HG02938 (cell line): ENCODE measurements at regions not wholly inside any gene's neighbourhood (a gene's known extent, or its start where the extent isn't known, plus 50 kb on each side); places are given as distances from the start of the nearest gene placed in this dataset.
"Not testable (repeated sequence)": the region's sequence is repeated elsewhere in the genome, so short reads cannot be mapped to it uniquely, and the experiment has no call there.

Experiments
- ATAC-seq: cut with Tn5 transposase; IDR thresholded peaks from one replicate; pipeline ENCODE4 v1.9.1; 2021; ENCODE audit warnings: mild to moderate bottlenecking, moderate library complexity; ENCODE audit not compliant: unreplicated experiment

DNA sequence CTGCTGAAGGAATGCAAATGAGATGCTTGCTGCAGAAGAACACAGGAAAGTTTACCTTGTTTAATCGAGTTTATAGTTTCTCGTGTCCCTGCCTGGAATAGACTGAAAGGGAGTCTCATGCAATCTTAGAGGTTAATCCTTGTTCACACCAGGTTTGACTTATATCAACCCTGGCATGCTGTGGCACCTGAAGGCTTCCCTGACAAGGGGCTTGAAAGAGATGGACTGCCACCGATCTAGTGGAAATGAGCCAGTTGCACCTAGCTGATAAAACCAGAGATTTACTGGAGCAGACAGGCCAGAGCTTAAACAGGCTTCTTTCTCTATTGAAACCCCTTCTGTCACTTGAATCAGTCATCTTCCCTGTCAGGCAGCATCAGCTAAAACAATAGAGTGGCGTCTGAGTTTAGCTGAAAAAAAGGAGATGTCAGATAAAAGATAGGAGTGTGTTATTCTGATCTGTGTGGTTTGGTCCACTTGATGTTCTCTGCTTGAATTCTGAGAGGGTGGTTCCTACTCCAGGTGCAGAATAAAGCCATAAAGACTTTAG is 349.7 kb downstream of the RWDD3 start:
- ATAC-seq, result no peak

DNA sequence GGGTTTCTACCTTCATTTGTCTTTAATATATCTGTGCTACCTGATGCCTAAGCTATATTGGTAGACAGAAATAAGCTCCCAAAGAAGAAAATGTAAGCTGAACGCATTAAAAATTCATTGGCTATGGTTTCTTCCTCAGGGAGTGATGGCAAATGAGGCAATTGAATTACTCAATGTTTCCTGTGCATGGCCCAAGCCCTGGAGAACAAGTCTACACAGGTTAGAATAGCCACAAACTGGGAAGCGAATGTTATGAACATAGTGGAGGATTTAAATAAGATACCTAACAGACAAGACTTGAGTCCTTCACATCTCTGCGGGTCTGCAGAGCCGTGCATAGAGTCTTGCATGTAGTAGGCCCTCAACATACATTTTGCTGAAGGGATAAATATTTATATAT is 350.3 kb downstream of the RWDD3 start:
- ATAC-seq, result no peak

DNA sequence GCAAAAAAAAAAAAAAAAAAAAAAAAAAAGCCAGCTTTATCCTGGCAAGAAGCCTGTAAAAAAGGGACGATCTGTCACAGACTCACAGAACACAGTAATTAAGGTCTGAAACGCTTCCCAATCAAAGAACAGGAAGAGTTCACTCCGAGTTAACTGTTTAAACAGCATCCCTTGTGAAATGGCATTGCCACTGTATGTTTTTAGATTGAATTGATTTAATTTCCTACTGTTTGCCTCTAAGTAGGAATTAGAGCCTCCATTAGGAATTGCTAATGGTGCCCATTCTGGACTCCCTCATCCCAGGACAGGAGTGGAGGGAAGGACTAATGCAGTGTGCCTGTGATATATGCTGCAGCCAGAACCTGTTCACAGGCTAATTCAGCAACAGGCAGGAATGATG is 370.8 kb downstream of the RWDD3 start:
- no peak for ATAC-seq

DNA sequence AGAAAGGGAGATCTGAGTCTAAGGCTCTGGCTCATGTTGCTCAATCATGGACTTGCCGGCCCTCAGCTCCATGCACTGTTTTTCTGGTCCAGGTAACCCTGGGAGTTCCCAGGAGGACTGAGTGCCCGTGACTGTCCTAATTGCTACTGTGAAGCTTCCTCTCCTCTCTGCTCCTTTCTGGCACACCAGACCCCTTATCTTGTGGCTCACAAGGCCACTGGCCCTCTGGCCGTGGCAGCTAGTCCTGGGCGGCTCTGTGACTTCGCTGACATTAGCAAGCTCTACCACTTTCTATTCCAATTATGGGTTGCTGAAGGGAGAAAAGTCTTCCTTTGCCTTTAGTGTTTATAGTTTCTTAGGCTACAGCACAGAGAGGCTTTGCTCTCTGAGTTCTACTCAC is 380.2 kb downstream of the RWDD3 start:
- no peak for ATAC-seq

DNA sequence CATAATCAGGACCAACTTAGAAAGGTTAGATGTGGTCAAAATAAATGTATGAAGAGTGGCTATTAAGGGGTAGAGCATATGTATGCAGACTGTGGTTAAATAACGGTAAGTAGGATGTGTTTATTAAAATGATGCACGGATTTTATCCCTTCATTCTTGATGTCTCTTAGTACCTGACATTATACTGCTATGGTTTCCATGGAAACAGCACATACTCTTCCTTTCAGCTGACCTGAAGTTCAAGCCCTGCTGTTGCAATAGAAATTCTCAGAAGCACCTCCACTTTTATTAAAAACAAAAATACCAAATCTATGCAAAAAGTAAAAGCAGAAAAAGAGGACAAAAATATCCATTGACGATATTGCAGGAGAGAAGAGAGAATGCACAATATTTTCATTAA is 381.4 kb downstream of the RWDD3 start:
- ATAC-seq, result no peak

DNA sequence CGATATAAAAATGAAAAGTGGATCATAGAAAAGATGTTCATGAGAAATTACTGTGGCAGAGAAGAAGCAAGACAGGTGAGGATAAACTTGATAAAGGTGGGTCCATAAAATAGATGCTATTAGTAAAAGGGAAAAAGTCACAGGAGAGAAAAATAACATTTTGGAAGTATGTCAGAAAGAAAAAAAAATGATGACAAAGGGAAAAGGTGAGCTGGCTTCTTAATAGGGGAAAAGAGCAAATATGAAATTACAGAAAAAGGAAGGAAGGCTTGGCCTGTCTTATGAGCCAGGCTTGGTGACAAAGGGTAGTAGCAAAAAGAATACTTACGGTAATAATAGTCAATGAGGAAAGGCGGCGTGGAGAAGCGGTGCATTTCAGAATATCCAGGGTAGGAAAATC is 386.1 kb downstream of the RWDD3 start:
- ATAC-seq, result no peak

DNA sequence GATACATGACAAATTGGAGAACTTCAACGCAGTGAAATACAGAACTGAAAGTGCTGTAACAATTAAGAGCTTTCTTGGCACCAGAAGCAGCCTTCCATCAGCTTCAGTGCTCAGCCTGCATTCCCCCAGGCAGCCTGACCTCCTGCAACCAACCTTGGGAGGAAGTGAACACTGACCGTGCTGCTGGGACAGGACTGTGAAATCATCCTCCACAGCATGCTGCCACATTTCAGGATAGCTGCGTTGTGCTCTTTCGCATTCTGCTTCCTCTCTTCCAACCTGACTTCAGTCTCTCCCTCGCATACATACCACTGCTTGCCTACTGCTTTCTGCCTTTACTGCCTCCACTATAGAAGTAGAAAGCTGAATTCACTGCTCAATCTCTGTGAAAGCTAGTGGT is 388.6 kb downstream of the RWDD3 start:
- no peak for ATAC-seq

DNA sequence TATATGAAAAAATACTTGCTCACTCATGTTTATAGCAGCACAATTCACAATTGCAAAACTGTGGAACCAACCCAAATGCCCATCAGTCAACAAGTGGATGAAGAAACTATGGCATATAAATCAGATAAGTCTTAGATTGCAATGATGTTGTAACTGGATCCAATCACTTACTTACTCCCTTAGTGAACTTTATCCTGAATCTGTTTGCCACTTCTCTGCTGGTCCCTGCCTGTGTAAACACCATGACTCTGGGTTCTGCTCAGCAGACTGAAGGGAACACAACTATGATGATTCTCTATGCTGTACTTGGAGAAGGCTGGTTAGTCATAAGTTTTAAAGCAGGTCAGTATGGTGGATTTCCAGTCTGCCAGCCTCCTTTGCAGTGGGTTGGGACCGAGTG is 391.2 kb downstream of the RWDD3 start:
- ATAC-seq, result no peak

DNA sequence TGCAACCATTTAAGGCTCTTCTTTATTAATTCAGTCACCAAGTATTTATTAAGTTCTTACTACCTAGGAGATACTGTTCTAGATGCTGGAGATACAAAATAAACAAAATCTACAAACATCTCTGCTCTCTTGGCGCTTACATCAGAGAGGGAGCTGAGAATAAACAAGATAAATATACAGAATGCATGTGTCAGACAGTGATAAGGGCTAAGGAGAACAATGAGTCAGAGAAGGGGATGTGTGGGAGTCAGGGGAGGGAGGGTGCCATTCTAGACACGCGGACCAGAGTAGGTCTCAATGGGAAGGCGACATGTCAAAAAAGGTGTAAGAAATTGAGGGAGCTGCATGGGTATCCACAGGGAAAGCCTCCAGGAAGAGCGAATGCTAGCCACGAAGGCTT is 393.2 kb downstream of the RWDD3 start:
- no peak for ATAC-seq

DNA sequence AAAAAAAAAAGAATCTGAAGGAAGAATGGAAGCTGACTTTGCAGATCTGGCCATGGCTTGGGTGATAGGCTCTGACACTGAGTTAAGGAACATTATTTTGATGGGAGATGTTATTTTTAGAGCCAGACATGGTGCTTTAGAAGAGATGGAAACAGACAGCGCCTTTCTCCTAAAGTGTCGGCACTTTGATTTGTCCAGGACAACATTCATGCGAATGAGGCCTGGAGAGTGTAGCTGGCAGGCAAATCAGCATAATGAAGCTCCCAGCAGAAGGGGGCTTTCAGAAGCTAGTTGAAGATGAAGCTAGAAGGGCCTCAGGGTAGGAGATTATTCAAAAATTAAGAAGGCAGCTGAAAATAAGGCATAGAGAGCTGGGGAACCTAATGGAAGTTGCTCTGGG is 397.7 kb downstream of the RWDD3 start:
- ATAC-seq, result no peak

DNA sequence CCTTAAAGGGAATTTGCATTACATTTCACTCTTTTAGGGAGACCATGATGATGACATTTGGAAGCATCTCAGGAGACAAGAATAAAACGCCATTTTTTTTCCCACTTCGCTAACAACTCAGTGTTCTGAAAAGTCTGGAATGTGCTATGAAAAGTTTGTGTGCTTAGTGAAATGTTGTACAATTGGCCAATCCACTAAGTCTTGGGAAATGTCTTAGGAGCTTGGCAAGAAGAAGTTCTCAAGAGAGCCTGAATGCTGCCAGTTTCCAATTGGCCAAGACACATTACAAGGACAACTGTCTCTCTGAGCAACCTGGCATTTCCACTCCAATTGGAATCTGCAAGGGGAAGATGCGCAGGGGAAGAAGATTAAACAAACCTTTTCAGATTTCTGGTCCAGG is 401.8 kb downstream of the RWDD3 start:
- no peak for ATAC-seq

DNA sequence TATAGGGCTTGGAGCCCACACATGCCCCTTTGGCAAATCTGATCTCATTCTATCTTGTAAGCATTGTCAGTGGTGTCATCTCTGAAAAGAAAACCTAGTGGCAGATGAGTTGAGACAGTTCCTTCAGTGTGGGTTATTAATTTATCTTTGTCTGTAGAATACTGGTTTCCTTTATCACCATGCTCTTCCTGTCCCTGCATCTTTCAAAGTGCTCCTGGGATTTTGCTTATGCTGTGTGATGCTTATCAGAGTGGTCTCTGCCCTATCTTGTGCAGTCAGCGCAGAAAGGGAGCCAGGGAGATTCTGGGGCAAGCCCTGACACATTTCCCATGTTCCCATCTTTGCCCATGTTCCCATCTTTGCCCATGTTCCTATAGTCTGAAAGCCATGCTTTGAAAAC is 402.9 kb downstream of the RWDD3 start:
- no peak for ATAC-seq

DNA sequence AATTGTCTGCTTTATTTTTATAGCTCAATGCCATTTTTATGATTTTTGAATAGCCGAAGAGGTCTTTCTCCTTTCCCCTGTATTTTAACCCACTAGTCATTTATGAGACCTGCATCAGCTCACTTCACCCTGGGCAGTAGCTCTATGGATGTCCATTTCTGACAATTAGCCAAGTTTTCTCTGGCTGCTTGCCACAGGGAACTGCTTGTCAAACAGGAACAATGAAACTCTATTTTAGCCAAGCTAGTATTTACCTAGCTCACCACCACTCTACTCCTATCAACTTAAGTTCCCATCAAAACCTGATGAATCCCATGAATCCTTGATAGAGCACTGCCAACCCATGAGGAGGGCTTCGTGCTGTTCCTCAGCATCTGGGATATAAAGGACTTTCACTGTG is 406.7 kb downstream of the RWDD3 start:
- ATAC-seq, result no peak

DNA sequence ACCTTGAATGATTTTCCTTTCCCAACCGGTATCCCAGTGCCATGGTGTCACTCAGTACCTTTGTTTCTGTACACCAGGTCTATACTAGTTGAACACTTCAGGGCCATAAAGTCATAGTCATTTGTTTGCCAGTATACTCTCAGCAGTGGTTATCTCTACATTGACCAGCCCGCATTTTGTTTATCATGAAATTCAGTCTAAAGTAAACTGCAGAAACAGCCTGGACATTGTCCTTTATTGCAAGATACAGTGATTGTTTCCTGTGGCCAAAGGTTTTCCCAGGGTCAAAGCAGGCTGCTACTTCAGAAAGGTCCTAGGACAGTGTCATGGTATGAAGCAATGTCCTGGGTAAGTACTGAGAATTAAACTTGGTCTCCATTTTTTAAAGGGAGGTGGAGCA is 407.4 kb downstream of the RWDD3 start:
- ATAC-seq, result no peak

DNA sequence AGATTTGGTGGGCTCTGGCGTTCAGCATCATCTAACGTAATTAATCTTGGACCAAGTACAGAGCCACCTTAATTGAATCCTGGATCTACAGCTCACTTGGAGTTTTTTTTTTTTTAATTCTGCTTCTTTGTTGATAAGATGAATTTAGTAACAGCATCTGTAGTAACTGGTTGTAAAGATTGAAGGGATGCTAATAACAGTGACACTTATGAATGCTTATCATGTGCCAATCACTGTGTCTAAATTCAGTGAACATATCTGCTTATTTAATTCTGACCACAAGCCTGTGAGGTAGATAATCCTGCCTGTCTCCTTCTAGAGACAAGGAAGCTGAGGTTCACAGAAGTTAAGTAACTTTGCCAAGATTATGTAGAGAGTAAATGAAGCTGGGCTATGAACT is 408.0 kb downstream of the RWDD3 start:
- no peak for ATAC-seq

DNA sequence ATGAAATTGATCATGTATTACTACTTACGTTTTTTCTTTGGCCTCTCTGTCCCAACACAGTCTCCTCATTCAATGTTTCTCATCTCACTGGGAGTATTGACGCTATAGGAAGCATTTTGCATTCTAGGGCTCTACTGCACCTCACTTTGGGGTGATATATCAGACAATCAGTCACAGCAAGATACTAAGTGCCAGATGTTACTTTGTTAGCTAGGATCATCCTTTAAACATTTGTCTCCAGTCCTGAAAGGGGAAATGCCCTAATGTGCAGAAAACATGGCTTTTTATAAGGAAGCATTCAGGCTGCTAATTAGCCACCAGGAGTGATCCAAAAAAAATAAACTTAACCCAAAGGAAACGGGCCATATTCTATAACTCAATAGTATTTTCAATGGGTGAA is 409.1 kb downstream of the RWDD3 start:
- ATAC-seq, result no peak

DNA sequence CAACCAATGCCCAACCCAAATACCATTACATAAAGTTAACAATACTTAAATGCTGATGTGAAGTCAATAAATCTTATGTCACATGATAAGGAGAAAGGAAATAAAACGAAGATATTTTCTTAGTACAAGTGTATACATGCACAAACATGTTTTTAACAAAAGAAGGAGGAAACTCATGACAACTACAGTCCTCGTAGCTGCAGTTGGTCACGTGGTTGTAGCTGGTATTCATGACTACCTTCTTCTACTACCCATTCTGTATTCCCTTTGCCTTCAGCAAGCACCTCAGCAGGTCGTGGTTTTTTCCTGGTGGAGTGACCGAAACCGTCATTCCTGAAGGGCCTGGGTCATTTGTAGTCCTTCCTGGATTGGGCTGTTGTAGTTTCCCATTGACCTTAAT is 411.1 kb downstream of the RWDD3 start:
- ATAC-seq, result not testable (repeated sequence)

DNA sequence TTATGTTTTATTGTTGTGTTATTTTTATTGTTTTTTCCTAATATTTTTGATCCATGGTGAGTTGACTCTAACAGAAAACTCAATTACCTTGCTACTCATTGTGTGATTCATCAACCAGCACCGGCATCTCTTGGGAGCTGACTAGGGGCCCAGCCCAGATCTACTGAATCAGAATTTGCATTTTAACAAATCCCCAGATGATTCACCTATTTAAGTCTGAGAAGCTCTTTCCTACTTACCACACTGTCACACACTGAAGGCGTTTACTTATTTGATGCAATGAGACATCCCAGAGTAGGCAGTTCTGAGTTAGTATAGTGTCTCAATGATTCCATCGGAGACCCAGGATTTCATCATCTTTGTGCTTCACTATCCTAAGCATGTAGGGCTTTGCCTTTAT is 416.6 kb downstream of the RWDD3 start:
- no peak for ATAC-seq

DNA sequence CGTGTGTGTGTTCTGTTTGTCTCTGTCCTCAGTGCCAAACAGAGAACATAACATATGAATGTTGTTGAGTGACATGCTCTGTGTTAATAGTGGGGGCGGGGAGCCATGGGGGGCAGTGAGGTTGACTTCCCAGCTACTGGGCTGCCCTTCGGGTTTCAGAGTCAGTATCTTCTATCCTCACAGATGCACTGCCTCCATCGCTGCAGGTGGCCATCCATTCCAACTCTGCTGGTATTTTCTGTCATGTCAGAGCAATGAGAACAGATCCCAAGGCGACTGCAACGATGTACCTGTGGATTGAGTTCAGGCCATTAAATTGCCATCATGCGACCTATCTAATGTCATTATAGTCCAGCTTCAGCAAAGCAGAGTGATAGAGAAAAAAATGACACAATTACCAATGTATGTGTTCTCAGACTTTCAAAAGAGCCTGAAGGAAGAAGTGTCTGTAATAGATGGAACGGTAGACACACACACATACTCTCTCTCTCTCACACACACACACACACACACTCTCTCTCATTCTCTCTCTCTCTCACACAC is 418.5 kb downstream of the RWDD3 start:
- no peak for ATAC-seq

DNA sequence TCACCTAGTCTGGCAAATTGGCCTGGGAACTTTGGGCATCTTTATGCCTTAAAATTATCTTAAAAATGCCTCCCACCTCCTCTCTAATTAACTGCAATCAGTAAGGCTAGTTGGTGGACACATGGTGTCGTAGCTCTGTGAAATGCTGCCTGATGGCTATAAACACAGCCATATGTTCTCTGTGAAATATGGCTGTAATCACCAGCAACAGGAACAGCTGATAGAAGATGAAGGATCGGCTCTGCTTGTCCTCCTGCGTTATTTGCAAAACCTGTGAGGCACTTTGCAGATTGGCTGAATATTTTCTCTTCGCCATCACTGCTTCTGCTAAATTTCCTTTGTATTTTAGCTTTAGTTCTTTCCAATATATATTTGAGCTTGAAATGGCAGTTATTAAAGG is 419.6 kb downstream of the RWDD3 start:
- no peak for ATAC-seq

DNA sequence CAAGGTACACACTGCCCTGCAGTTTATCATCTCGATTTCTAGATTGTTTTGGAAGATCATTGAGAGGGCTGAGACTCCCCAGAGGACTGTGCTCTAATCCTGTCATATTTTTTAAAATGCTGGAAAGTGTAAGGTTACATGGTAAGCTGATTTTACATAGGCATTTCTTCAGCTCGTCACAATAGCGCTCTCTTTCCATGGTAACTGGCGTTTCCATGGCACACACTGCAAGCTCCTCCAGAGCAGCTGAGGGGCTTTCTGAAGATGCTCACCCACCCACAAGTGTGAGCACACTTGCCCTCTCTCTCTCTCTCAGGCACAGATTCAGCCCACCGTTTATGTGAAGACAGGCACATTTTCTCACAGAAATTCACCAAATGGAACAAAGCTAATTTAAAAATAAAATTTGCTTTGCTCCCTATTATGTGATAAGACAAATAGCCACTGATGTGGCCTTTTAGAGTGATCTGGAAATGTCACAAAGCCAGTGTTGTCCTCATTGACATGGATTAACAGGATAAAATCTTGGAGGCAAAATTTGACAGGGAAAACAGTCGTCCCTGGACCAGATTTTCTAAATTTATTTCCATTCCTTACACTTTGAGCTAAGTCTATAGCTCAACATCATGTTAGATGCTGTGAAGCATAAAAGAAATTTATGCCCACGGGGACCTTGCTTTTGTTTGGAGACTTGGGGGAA is 421.5 kb downstream of the RWDD3 start:
- no peak for ATAC-seq

DNA sequence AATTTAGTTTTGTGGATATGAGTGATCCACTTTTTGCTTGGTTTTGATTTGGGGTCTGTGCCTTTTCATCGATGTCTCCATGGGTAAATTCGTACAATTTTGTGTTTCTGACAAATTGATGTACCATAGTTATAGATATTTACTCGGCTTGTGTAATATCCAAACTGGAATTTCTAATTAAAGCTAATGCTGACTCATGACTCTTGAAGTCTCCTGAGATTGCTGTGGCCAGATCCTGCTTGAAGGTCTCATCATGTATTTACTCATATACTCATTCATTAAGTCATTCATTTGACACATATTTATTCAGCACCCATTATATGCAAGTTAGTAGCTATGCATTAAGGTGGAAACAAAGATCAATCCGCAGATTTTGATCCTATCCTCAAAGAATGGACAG is 423.2 kb downstream of the RWDD3 start:
- ATAC-seq, result no peak

DNA sequence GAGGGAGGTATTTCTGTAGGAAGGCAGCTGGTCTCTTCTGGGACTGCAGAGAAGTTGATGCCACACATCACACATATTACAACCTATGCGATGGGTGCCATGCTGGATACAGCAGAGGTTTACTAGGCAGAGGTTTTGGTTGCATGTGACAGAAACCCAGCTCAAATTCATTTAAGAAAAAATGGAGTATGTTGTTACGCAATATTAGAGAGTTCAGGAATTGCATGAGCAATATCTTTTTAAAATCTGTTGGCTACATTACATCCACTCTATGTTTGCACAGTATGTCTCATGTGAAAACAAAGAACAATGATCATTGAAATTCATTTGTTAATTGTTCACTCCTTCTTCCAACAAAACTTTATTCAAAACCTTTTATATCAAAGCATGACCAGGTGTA is 425.2 kb downstream of the RWDD3 start:
- no peak for ATAC-seq
